ENCODE measurements at regions not wholly inside any gene's neighbourhood (a gene's known extent, or its start where the extent isn't known, plus 50 kb on each side); places are given as distances from the start of the nearest gene placed in this dataset.
A peak's percentile ranks its signal among the peaks of the same experiment; 100 is the strongest.

DNA sequence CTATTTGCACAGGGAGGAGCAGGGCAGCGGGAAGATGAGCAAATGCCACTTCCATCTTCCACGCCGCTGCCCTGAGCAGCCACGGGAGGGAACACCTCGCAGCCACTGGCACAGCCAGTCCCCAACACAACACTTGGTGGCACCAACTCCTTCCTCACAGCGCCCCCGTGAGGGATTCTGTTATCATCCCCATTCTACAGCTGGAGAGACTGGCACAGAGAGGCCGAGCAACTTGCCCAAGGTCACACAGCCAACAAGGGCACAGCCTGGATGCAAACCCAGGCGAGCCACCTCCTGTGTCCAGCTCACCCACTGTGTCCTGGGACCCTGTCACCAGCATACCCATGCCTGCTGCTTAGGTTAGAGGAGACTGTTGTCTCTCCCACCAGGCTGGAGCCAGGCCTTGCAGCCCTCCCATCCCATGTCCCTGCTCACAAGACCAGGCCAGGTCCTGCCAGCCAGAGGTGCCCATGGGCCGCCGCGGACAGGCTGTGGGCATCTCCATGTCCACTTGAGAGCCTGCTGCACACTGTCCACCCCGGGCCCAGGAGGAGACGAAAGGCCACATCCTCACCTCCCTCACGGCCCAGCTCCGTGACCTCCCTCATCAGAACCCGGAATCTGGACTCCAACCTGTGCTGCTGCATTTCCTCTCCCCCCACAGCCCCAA, 57.0 kb downstream of the NCOR2 start:
- Histone ChIP-seq H3K4me1 (ENCODE audit: control insufficient read depth in 2 of 2, insufficient read depth in 2 of 2, low read length in 2 of 2) (peaks cover 44 to 66% of the 10 kb centered on the region in 2 donors), H3K9ac (ENCODE audit: low read depth in 1 of 2, low read length in 2 of 2) (no peak overlapping the region), H3K27ac (ENCODE audit: low read depth in 2 of 2, low read length in 2 of 2) (peak overlapping the region in 1 of 2 donors; percentile 16), H3K36me3 (ENCODE audit: control insufficient read depth in 2 of 2, insufficient read depth in 2 of 2, low read length in 2 of 2) (peaks cover 0 to 2% of the 10 kb centered on the region in 2 donors), H3K4me3 (ENCODE audit: low read length in 2 of 2) (no peak overlapping the region), H3K9me3 (ENCODE audit: control insufficient read depth in 2 of 2, low read length in 2 of 2) (no peaks in the 10 kb centered on the region), H3K27me3 (ENCODE audit: control insufficient read depth in 2 of 2, insufficient read depth in 2 of 2, low read length in 2 of 2) (no peaks in the 10 kb centered on the region)

DNA sequence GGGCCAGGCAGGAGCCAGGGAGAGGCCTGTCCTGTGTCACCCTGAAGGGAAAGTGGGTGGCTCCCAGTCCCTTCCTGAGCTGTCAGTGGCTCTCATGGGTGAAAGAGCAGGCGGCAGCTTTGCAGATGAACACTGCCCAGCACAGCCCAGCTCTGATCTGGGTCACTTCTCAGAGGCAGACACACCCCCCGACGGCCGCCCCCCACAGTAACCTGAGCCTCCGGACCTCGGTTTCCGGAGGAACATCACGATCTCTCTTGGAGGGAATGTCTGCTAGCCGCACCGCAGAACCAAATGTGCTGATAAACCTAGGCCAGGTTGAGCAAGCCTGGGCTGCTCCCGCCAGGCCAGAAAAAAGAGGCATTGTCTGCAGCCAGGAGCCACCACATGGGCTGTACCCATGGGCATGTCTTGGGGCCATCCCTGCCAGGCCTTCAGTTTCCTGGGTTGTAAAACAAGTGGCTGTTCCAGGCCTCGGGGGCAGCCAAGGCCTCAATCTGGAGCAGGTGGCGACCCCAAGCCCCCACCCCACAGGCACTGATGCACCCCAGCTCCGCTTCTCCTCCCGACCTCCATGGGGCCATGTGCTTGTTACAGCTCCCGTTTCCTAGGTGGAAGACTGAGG, 57.6 kb downstream of the NCOR2 start:
- no peaks in the 10 kb centered on the region for H3K27me3 ChIP-seq (ENCODE audit: control insufficient read depth in 2 of 2, insufficient read depth in 2 of 2, low read length in 2 of 2)
- H3K36me3 ChIP-seq (ENCODE audit: control insufficient read depth in 2 of 2, insufficient read depth in 2 of 2, low read length in 2 of 2): no peaks in the 10 kb centered on the region
- no peaks in the 10 kb centered on the region for H3K9me3 ChIP-seq (ENCODE audit: control insufficient read depth in 2 of 2, low read length in 2 of 2)
- no peak overlapping the region for H3K4me3 ChIP-seq (ENCODE audit: low read length in 2 of 2)
- H3K4me1 ChIP-seq (ENCODE audit: control insufficient read depth in 2 of 2, insufficient read depth in 2 of 2, low read length in 2 of 2): peaks cover 46 to 67% of the 10 kb centered on the region in 2 donors
- H3K9ac ChIP-seq (ENCODE audit: low read depth in 1 of 2, low read length in 2 of 2): no peak overlapping the region
- H3K27ac ChIP-seq (ENCODE audit: low read depth in 2 of 2, low read length in 2 of 2): peak overlapping the region; percentile 7 to 26

DNA sequence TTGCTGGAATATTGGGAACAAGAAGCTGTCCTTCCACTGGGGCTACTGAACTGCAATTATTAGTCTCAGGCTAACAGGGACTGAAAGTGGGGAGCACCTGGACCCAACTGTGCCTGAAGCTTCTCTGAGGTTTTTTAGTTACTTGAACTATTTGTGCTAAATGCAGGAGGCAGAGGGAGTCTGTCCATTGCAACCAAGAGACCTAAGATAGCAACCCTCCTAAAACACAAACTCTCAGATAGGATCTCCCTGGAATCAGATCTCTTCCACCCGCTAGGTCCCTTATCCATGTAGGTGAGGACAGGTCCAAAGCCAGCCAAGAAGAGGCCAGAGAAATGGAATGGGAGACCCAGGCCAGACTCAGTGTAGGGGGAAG, 58.1 kb downstream of the NCOR2 start:
- no peaks in the 10 kb centered on the region for H3K36me3 ChIP-seq (ENCODE audit: control insufficient read depth in 2 of 2, insufficient read depth in 2 of 2, low read length in 2 of 2)
- no peaks in the 10 kb centered on the region for H3K9me3 ChIP-seq (ENCODE audit: control insufficient read depth in 2 of 2, low read length in 2 of 2)
- H3K27me3 ChIP-seq (ENCODE audit: control insufficient read depth in 2 of 2, insufficient read depth in 2 of 2, low read length in 2 of 2): no peaks in the 10 kb centered on the region
- peaks cover 50 to 67% of the 10 kb centered on the region in 2 donors for H3K4me1 ChIP-seq (ENCODE audit: control insufficient read depth in 2 of 2, insufficient read depth in 2 of 2, low read length in 2 of 2)
- H3K4me3 ChIP-seq (ENCODE audit: low read length in 2 of 2): no peak overlapping the region
- H3K9ac ChIP-seq (ENCODE audit: low read depth in 1 of 2, low read length in 2 of 2): no peak overlapping the region
- peak overlapping the region; percentile 23 to 26 for H3K27ac ChIP-seq (ENCODE audit: low read depth in 2 of 2, low read length in 2 of 2)

DNA sequence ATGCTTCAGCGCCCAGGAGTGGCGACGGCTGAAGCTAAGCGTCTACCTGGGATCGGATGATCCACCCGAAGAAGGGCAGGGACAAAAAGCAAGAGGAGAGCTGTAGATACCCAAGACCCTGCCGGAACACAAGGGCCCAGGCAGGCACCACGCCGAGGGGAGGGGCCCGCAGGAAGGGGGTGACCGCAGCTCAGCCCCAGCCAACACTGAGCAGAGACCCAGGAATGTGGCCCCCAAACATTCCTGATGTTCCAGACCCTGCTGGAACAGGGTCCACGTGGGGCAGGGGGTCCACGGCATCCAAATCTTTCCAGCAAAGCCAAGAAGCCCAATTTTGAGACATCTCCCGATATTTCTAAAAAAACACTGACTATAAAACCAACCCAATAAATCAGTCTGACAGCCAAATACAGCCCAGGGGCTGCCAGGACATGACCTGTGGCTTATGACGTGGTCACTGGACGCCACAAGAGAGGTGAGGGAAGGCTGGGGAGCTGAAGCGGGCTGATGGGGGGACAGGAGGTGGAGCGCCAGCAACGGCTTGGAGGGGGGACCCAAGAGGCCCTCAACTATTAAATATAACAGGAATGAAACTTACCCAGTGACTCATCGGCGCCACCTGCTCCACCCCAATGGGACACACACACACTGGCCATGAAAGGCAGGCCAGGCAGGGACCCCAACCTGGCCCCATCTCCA, 58.9 kb downstream of the NCOR2 start:
- no peaks in the 10 kb centered on the region for H3K36me3 ChIP-seq (ENCODE audit: control insufficient read depth in 2 of 2, insufficient read depth in 2 of 2, low read length in 2 of 2)
- peak overlapping the region; percentile 37 to 63 for H3K27ac ChIP-seq (ENCODE audit: low read depth in 2 of 2, low read length in 2 of 2)
- no peak overlapping the region for H3K4me3 ChIP-seq (ENCODE audit: low read length in 2 of 2)
- H3K9ac ChIP-seq (ENCODE audit: low read depth in 1 of 2, low read length in 2 of 2): peak overlapping the region; percentile 24 to 31
- H3K4me1 ChIP-seq (ENCODE audit: control insufficient read depth in 2 of 2, insufficient read depth in 2 of 2, low read length in 2 of 2): peaks cover 47 to 60% of the 10 kb centered on the region in 2 donors
- H3K9me3 ChIP-seq (ENCODE audit: control insufficient read depth in 2 of 2, low read length in 2 of 2): no peaks in the 10 kb centered on the region
- no peaks in the 10 kb centered on the region for H3K27me3 ChIP-seq (ENCODE audit: control insufficient read depth in 2 of 2, insufficient read depth in 2 of 2, low read length in 2 of 2)

DNA sequence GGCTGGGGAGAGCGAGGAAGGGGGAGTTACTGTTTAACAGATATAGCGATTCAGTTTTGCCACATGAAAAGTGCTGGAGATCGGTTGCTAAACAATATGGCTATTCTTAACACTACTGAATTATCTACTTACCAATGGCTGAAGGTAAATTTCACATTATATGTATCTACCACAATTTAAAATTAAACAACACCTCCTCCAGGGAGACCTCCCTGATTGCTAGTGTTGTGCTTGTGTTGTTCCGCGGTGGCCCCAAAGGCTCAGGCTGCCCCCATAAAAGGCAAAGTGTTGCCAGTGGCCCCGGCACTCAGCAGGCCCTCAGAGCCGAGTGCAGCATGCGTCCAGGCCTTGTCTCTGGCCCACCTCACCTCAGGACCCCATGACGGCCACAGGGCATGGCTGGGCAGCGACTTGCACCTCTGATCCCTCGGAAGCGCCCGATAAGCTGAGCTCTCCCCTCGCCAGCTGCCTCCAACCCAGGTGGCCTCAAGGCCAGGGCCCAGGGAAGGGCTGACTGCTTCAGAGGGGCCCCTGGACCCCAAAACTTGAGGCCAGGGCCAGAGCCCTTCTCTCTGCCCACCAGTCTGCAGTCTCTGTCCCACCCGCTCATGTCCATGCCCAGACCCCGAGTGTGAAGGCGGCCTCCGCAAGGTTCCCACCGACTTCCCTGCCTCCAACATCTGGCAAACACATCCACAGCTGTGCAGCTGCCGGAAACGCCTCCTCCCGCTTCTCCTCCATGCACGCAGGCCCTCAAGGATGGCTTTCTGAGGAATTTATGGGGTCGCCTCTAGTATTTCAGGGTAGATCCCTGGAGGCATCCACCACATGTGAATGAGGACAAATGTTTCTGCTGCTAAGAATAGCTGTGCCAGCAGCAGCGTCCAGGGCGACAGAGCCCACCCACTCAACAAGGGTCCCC, 60.0 kb downstream of the NCOR2 start:
- Histone ChIP-seq H3K4me3 (ENCODE audit: low read length in 2 of 2) (no peak overlapping the region), H3K27me3 (ENCODE audit: control insufficient read depth in 2 of 2, insufficient read depth in 2 of 2, low read length in 2 of 2) (no peaks in the 10 kb centered on the region), H3K27ac (ENCODE audit: low read depth in 2 of 2, low read length in 2 of 2) (peak overlapping the region; percentile 37 to 77), H3K9me3 (ENCODE audit: control insufficient read depth in 2 of 2, low read length in 2 of 2) (no peaks in the 10 kb centered on the region), H3K4me1 (ENCODE audit: control insufficient read depth in 2 of 2, insufficient read depth in 2 of 2, low read length in 2 of 2) (peaks cover 37 to 49% of the 10 kb centered on the region in 2 donors), H3K9ac (ENCODE audit: low read depth in 1 of 2, low read length in 2 of 2) (peak overlapping the region in 1 of 2 donors; percentile 32), H3K36me3 (ENCODE audit: control insufficient read depth in 2 of 2, insufficient read depth in 2 of 2, low read length in 2 of 2) (no peaks in the 10 kb centered on the region)

DNA sequence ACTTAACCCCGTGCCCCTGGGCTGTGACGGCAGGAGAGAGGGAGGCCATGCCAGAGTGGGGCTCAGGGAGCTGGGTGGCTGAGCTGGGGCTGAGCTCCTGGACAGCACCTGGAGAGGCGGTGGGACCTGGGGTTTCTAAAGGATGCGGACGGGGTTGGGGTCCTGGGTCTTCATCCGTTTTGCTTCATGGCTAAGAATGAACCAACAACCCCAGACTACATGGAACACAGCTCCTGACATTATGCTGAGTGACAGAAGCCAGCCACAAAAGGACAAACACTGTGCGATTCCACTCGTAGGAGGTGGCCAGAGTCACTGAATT, 60.6 kb downstream of the NCOR2 start:
- Histone ChIP-seq H3K4me1 (ENCODE audit: control insufficient read depth in 2 of 2, insufficient read depth in 2 of 2, low read length in 2 of 2) (peaks cover 33 to 48% of the 10 kb centered on the region in 2 donors), H3K4me3 (ENCODE audit: low read length in 2 of 2) (peak overlapping the region; percentile 13 to 30), H3K36me3 (ENCODE audit: control insufficient read depth in 2 of 2, insufficient read depth in 2 of 2, low read length in 2 of 2) (no peaks in the 10 kb centered on the region), H3K27me3 (ENCODE audit: control insufficient read depth in 2 of 2, insufficient read depth in 2 of 2, low read length in 2 of 2) (no peaks in the 10 kb centered on the region), H3K9ac (ENCODE audit: low read depth in 1 of 2, low read length in 2 of 2) (peak overlapping the region; percentile 1 to 32), H3K9me3 (ENCODE audit: control insufficient read depth in 2 of 2, low read length in 2 of 2) (no peaks in the 10 kb centered on the region), H3K27ac (ENCODE audit: low read depth in 2 of 2, low read length in 2 of 2) (peak overlapping the region; percentile 73 to 77)

DNA sequence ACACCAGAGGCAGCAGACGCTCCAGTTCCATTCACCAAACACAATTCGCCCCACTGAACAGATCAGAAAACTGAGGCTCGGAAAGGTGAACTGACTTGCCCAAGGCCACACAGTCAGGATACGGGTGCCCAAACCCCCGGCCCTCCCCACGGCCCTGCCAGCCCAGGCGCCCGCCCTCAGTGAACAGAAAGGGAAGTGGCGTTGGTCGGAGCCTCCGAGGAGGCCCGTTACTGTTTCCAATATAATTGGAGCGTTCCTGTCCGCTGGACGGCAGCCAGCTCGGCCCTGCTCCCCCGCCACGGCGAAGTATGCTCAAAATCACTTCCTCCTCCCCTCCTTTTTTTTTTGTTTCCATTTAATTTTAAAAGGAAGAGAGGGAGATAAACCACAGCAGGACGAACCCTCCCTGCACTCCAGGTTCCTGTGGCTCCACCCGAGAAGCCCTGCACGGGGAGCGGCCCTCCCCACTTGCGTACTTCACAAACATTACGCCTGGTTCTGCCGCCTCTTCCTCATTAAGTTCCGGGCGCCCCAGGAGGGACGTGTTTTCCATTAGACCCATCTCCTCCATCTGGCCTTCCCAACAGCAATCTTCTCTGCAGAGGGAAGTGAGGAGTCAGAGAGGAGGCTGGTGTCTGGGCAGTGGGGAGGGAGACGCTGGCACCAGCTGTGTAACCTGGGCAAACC, 61.1 kb downstream of the NCOR2 start:
- peaks cover 33 to 48% of the 10 kb centered on the region in 2 donors for H3K4me1 ChIP-seq (ENCODE audit: control insufficient read depth in 2 of 2, insufficient read depth in 2 of 2, low read length in 2 of 2)
- H3K4me3 ChIP-seq (ENCODE audit: low read length in 2 of 2): peak overlapping the region; percentile 28 to 30
- peak overlapping the region; percentile 73 to 77 for H3K27ac ChIP-seq (ENCODE audit: low read depth in 2 of 2, low read length in 2 of 2)
- peak overlapping the region; percentile 1 to 32 for H3K9ac ChIP-seq (ENCODE audit: low read depth in 1 of 2, low read length in 2 of 2)
- H3K9me3 ChIP-seq (ENCODE audit: control insufficient read depth in 2 of 2, low read length in 2 of 2): no peaks in the 10 kb centered on the region
- H3K27me3 ChIP-seq (ENCODE audit: control insufficient read depth in 2 of 2, insufficient read depth in 2 of 2, low read length in 2 of 2): no peaks in the 10 kb centered on the region
- H3K36me3 ChIP-seq (ENCODE audit: control insufficient read depth in 2 of 2, insufficient read depth in 2 of 2, low read length in 2 of 2): no peaks in the 10 kb centered on the region

DNA sequence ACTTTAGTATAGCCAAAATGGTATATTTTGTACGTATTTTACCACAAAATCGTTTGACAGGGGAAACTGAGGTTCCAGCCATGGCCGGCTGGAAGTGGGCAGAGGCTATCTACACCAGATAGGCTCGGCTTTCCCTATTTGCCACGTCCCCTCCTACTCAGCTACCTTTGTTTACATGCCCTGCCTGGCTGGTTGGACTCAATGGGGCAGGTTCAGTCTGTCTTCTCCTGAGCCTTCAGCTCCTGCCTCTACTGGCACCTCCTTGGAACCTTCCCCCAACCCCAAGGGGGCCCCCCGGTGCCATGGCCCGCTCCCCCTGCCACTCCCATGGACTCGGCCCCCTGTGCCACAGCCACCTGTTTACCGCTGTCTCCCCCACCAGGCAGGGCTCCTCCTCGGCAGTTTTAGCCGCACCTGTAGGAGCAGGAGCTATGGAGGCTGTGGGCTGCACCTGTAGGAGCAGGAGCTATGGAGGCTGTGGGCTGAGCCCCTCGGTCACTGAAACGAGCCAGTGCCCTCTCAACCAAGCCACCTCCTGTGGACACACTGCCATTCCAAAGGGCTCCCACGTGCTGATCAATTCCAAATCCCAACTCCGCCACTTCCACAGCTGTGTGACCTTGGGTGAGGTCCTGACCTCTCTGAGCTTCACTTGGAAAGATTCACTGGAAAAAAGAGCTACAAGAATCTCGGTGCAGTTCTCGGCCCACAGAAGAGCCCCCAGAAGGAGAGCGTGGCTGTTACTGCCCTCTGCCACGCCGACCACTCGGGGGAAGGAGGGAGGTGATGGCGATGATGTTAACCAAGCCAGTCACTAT, 62.2 kb downstream of the NCOR2 start:
- H3K36me3 ChIP-seq (ENCODE audit: control insufficient read depth in 2 of 2, insufficient read depth in 2 of 2, low read length in 2 of 2): no peaks in the 10 kb centered on the region
- H3K4me1 ChIP-seq (ENCODE audit: control insufficient read depth in 2 of 2, insufficient read depth in 2 of 2, low read length in 2 of 2): peaks cover 34 to 44% of the 10 kb centered on the region in 2 donors
- peak overlapping the region in 1 of 2 donors; percentile 77 for H3K27ac ChIP-seq (ENCODE audit: low read depth in 2 of 2, low read length in 2 of 2)
- no peak overlapping the region for H3K4me3 ChIP-seq (ENCODE audit: low read length in 2 of 2)
- H3K9ac ChIP-seq (ENCODE audit: low read depth in 1 of 2, low read length in 2 of 2): no peak overlapping the region
- no peaks in the 10 kb centered on the region for H3K27me3 ChIP-seq (ENCODE audit: control insufficient read depth in 2 of 2, insufficient read depth in 2 of 2, low read length in 2 of 2)
- H3K9me3 ChIP-seq (ENCODE audit: control insufficient read depth in 2 of 2, low read length in 2 of 2): no peaks in the 10 kb centered on the region
